HG02588 (cell line): ENCODE measurements at regions not wholly inside any gene's neighbourhood (a gene's known extent, or its start where the extent isn't known, plus 50 kb on each side); places are given as distances from the start of the nearest gene placed in this dataset.

Source experiments
- ATAC-seq: cut with Tn5 transposase; IDR thresholded peaks from one replicate; pipeline ENCODE4 v1.9.1; 2021; ENCODE audit warnings: mild to moderate bottlenecking, moderate library complexity; ENCODE audit not compliant: unreplicated experiment

DNA sequence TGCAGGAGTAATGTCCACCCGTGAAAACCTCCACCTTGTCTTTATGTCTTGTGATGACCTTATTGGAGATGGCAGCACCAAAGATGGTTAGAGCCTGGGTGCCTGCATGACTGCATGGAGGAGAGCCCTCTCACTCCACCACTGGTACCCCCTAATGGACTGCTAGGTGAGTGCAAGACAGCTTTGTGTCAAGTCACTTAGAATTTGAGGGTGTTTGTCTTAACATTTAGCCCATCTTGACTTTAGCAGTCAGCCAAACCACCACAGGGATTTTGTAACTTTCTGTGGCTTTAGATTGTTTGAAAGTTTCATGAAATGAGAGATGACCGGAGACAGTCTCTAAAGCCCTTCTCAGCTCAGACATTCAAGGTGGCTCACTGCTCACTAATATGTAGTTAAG, 232.9 kb upstream of the NCAM1 start:
- no peak for ATAC-seq

- ATAC-seq: no peak
Observed at GRCh38 chr11:112728716-112729115, 232.5 kb upstream of the NCAM1 start.

DNA sequence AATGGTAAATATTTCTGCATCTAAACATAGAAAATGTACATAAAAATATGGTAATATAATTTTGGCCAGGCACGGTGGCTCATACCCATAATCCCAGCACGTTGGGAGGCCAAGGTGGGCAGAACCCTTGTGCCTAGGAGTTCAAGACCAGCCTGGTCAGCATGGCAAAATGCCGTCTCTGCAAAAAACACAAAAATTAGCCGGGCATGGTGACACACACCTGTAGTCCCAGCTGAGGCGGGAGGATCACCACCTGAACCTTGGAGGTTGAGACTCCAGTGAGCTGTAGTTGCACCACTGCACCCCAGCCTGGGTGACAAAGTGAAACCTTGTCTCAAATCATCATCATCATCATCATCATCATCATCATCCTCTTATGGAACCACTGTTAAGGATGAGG, 230.6 kb upstream of the NCAM1 start:
- no peak for ATAC-seq

- no peak for ATAC-seq
Observed at GRCh38 chr11:112731538-112731937, 229.7 kb upstream of the NCAM1 start.

DNA sequence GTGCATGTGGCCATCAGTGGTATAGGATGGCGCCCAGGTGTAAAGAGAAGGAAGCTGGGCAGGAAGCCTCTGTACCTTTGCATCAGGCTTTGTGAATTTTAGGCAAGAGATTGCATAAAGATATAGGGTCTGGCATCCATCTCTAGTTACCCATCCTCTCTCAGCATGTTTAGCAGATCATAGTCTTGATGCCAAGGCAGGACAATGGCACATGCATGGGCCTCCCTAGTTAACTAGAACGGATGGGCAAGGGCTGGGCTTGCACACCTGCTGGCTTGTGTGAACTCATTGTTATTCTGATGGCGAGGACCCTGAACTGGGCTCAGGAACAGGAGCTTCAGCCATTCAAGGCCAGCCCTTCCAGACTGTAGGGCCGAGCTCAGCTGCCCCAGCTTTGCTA, 229.2 kb upstream of the NCAM1 start:
- ATAC-seq: no peak

- ATAC-seq: no peak
Observed at GRCh38 chr11:112734207-112734606, 227.0 kb upstream of the NCAM1 start.

DNA sequence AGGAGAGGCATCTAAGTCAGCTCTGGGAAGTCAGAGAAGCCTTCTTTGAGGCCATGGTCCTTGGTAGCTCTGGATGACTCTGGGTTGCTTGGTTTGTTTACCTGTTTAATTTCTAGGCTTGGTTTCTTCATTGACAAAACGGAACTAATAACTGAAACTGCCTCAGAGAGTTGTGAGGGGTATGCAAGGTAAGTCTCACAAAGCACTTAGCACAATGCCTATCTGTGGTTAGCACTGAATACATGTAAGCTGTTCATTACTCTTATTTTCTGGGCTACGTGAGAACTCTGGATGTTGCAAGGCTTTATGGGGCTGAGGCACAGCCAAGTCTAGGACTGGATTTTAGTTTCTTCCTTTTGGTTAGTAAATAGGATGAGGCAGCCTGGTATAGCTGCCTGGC, 225.8 kb upstream of the NCAM1 start:
- no peak for ATAC-seq

DNA sequence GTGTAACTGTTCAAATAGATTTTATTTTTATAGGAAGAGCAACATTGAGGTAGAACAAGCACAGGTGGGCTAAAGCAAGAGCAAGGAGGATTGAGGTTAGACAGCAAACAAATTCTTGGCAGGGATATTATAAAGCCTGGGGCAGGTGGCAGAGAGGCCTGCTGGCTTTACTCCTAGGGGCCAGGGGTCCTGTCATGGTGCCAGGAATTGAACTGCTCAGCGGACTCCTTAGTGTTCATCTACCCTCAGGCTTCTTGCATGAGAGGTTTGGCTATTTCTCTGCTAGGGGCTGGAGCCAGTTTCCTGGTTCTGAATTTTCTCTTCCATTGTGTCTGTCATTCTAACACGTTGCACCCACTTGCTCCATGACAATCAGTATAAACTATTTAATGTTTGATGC, 217.2 kb upstream of the NCAM1 start:
- ATAC-seq: no peak

DNA sequence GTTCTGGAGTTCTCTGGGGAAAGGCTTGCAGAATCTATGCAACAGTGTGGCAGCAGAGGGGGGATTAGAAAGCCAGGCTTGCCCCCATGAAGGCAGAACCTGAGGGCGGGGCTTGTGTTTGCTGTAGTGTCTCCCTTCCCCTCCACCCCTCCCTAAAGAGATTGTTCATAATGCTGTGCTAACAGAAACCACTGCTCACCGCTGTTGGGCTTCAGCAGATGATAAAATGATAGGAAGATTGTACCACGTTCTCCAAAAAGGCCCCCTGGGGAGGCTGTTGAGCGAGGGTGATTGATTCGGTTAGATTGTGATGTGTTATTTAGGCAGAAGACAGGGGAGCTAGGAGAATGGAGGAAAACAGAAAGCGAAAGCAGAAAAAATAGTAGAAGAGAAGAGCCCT, 215.2 kb upstream of the NCAM1 start:
- no peak for ATAC-seq

DNA sequence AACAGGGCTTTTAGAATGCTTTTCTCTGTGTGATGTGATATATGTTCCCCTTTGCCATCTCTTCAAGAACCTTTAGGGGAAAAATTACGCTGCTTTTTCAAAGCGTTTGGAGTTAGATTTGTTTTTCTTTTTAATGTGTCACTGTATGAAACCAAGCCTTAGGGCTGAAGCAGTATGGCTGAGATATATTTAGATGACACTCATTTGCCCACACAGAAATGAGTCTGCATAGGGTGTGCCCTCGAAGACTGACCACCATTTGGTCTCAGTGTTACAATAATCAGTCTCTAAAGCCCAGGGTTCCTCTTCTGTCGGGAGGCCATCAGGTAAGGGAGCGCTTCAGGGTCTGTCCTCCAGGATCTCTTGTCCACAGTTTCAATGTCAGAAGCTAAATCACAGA, 213.0 kb upstream of the NCAM1 start:
- ATAC-seq: no peak

GRCh38 chr11:112748713-112749543, 212.3 kb upstream of the NCAM1 start:
- no peak for ATAC-seq

GRCh38 chr11:112751329-112751728, 209.9 kb upstream of the NCAM1 start:
- ATAC-seq: no peak

GRCh38 chr11:112751772-112752171, 209.4 kb upstream of the NCAM1 start:
- no peak for ATAC-seq

DNA sequence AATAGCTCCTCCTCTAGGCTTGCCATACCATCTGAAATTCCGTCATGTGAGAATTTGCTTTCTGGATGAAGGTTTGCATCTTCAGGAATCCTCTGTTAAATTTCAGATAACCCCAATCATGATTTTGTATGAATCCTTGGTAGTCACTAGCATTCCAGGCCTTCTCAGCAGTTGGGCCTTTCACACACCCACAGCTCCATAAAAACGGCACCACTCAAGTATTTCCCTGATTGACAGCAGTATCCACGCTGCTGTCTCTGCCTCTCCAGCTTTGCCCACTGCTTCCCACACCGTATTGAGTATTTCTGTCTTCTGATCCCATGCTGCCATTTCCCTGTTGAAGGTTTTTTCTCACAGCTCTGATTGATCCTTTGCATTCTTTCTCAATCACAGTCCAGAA, 208.7 kb upstream of the NCAM1 start:
- ATAC-seq: no peak

- ATAC-seq: no peak
Observed at GRCh38 chr11:112753706-112754105, 207.5 kb upstream of the NCAM1 start.

DNA sequence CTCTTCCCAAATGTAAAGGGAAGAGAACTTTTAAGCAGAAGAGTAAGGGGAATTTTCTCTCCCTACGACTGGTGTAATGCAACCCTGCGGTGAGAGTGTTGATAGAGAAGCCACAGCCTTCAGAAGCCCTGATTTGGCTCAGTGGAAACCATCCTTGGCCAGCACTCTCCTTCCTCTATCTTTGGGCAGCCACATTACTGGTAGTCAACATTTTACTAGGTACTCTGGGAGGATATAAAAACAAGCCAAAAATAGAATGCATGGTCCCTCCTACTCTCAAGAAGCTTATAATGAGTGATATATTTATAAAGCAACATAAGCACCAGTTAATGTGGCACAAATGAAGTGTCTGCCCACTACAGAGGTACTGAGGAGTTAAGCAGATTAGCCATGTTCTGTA, 201.8 kb upstream of the NCAM1 start:
- no peak for ATAC-seq

DNA sequence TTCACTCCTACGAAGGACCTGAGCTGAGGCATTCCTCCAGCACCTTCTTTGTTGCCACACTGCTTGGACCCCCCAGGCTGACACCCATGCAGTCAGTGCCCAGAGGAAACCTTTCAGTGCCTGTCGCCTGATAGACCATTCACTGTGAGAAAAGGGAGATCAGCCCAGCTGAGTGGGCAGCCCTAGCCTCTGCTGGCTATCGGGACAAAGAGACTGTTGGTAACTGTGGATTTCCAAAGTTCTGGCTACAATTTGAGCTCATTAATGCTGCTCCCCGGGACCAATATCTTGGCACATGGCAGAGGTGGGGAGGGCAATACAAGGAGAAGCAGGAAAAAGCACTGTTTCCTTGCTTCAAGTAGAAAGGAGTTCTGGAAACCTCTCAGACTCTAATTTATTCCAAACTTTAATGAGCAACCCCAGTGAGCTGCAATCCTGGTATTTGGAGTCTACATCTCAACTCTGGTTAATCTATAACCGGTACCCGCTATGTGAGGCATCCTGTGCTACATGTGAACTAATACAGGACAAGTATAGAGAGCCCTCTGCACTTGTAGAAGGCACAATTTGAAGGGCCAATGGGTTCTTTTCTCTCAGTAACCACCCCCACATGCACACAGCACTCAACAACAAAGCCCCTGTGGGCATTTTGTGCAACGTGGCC, 200.7 kb upstream of the NCAM1 start:
- no peak for ATAC-seq

DNA sequence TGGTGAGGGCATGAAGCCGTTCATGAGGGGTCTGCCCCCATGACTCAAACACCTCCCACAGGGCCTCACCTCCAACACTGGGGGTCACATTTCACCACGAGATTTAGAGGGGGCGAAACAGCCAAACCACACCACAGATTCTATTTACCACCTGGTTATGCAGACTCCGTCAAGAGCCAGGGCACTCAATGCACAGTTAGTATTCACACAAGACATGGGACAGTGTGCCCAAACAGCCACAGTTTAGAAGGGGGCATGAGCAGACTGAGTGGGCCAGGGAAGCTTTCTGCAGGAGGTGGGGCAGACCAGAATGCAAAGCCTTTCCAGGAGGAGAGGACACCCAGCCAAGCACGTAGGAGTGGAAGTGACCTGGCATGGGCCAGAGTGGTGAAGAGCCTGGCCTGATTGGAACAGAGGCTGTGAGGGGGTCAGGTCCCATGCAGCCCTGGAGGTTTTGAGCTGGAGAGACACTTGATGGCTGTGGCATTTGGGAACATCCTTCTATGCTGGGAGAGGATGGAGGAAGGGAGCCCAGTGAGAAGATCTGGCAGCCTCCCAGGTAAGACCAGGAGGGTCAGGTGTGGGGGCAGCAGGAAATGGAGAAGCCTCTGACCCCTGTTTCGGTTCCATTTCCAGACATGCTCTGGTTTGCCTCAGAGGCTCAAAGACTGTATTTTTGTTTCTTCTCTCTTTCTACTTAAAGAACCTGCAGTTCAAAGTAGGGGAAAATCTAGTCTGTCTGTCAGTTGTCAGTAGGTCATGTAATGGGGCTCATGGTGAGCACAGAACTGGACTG, 199.1 kb upstream of the NCAM1 start:
- no peak for ATAC-seq

DNA sequence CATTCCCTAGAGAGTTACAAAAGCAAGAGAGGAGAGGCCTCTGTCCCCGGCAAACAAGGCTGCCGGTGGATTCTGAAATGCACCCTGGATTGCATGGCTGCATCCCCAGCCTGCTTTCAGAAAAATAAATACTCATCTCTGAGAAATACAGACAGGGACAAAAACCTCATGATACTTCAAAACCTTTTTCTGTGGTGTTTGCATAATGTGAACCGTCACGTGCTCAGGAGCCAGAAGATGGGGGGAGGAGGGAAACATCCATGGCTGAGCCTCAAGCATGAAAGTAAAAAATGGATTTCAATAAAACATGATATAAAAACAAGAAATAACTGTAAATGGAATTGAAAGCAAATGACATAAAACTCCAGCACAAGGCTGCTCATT, 198.5 kb upstream of the NCAM1 start:
- no peak for ATAC-seq

DNA sequence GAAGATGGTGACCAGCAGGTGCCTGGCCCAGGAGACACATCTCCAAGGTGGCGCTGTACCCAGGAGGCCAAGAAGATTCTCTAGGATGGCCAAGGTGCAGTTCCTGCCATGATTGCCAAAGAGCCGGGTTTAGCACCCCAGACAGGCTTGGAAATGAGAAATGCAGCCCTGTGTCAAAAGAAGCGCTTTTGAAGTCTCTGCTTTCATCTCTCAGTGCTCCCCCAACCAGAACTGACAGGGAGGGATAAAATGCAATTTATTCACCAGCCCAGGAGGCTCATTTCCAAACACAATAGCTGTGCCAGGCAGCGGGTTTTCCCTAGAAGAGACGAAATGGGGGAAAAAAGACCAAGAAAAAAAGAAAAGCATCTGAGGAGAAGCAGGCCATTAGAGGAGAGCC, 195.9 kb upstream of the NCAM1 start:
- no peak for ATAC-seq

- ATAC-seq: no peak
Observed at GRCh38 chr11:112769170-112769569, 192.1 kb upstream of the NCAM1 start.

DNA sequence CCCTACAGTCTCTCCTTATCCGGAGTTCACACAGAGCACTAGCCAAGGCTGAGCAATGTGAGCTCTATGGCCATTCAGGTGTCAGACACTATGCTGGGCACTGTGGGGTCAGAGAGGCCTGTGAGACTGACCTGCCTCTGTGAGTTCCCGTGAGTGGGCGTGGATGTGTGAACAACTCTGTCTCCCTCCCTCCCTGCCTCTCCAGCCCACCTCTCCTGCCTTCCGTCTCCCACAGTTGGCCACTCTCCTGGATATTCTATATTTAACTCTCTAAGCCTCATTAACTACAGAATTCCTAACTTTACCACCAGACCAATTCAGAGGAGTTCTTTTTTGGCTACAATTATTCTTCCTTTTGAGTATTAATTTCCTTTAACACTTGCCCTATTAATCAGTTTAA, 191.6 kb upstream of the NCAM1 start:
- ATAC-seq: no peak
